Activated naive CD4-positive, alpha-beta T cell treated with Interleukin-2 at 50 U/mL for 16 hours (primary cell): ENCODE measurements at regions not wholly inside any gene's neighbourhood (a gene's known extent, or its start where the extent isn't known, plus 50 kb on each side); places are given as distances from the start of the nearest gene placed in this dataset.

ENCODE experiments used
- DNase-seq: peaks from one replicate; pipeline ENCODE4 v3.0.0-alpha.2; 2020

DNA sequence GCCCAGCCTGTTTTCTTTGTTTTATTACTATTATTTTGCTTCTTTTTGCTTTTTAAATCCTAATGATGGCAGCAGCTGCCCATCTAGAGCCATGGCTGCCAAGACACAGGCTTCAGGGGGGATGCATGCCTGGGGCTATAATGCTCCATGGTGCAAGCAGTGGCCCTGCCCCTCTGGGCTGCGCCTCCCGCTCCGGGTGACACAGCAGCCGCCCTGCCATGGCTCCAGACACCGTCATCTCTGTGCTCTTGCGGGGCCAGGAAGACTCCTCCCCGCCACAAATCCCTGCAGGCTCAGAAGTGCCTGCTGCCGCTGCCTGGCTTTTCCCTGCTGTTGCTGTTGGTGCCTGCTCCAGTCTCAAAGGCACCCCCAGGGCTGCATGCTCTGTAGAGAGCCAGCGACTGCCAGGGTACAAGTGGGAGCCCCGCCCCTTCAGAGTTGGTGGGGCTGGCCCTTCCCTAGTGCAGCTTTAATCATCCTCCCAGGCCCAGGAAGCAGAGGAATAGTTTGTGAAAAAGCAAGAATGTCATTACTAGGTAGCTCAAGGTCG, 581.5 kb downstream of the FGF9 start:
- no peak for DNase-seq

DNA sequence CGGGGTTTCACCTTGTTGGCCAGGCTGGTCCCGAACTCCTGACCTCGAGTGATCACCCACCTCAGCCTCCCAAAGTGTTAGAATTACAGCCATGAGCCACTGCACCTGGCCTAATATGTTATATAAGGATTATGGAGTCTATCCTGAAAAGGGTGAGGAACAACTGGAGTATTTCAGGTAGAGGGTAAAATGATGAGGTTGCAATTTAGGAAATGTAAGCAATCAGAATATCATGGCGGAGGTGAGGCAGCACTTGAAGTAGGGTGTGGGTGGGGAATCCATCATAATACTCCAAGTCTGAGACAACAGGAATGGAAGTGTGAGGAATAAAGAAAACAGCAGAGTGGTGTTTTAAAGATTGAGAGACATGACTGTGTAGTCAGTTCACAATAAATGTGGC, 582.2 kb downstream of the FGF9 start:
- no peak for DNase-seq

DNA sequence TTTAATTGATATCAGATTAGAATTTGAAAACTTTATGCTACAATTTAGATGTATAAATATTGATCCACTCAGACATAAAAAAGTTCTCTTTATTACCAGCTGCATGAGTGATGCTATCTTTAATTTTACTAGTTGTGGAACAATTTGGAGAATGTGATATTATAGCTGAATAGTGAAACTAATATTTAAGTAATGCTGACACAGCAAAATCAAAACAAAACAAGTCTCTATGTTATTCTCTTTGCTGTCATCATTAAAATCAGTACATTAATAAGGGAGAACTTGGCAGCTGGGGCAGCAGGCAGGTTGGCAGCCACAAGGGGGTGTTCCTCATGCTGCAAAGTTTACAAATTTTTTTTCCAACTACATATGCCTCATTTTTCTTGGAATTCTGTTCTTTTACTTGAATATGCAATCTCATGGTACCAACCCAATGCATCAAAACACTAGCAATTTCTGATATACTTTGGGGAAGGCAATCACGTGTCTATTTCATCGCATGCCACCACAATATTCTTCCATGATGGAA, 585.3 kb downstream of the FGF9 start:
- no peak for DNase-seq

DNA sequence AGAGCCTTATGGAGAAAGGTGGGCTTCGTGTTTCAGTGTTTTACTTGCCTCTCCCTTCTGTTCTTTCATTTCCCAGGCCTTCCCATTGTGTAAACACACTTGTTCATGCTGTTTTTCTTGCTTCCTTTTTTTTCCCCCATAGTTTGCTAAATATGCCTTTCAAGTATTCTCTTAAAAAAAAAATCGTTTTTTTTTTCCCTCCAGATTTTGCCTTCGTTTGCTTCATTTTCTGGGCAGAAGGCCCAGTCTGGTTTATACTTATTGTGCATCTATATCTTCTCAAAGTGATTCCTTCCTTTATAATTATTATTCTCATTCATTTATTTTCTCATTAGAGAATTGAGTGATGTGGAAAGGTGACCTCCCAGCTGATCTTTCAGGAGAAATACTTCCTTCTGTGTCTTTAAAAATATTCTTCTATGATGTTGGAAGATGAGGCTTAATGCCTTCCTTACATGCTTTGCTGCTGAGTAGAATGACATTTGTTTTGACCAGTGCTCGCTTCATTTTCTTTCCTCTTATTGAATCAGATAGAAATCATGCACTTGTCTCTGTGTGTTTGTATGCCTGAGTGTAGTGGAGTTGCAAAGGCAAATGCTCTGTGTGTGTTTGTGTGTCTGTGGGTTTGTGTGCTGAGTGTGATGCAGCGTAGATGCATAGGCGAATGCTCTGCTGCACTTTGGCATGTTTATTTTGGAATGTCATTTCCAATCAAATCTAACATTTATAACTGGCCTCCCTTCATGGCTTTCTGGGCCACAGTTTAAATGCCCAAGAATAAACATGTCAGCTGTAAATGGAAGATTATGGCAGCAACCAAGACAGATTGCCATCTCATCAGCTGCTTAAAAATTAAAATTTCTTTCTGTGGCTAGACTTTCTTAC, 591.4 kb downstream of the FGF9 start:
- DNase-seq = no peak

DNA sequence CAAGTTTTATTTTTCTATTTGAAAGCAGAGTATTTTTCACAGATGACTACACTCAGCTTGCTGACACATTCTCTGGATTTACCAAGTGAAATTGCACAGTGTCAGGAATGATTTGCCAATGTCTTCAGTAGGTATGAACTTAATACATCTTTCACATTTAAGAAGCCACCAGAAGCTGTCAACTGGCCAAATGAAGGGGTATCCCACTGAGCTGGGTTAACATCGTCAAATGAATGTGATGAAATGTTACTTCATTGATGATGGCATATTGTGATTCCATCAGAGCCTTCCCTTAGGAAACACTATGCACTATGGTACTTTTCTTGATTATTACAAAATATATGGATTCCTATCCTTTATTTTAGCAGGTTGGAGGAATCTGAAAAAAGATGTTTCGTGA, 592.3 kb downstream of the FGF9 start:
- no peak for DNase-seq

DNA sequence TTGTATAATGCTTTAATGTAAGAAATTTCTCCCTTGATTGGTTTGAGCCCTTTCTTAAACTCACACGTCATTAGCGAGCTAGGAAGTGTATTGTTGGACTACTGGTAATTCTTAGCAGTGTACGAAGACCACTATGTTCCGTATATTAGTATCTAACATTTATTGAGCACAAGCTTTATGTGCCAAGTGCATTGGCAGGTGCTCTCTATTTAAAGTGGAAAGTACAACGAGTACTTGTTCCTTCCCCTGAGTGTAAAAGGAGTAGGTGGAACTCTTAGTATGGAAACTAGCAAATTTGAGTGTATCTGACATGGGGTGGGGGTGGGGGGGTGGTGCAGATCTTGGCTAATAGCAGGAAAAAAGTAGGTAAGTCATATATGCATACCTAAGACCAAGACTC, 594.7 kb downstream of the FGF9 start:
- DNase-seq = no peak

DNA sequence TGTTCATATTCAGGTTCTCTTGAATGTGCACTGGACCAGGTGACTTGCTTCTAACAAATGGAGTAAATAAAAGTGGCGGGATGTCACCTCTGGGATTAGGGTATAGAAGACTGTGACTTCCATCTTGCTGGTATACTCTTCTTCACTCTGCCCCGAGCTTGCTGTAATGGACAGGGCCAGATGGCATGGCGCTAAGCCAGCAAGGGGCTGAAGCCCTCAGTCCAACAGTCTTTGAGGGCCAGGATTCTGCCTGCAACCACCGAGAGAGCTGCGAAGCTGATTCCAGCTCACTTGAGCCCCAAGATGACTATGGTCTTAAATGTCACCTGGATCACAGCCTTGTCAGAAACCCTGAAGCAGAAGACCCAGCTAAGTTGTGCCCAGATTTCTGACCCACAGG, 600.0 kb downstream of the FGF9 start:
- DNase-seq = no peak

DNA sequence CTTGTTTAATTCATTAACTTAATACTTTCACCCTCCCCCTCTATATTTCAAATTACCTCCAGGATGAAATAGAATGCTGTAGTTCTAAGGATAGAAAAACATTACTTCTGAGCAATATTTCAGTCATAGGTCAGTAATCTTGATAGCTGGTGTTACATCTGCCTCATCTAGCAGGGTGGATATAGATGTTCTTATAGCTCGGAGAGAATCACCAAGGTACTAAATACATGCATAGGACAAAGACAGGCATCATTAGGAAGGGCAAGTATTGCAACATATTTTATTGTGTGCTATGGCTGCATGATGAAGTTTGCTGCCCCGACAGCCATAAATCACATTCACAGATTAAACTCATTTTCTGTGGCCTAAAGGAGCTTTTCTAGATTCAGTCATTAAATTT, 601.0 kb downstream of the FGF9 start:
- DNase-seq = no peak

DNA sequence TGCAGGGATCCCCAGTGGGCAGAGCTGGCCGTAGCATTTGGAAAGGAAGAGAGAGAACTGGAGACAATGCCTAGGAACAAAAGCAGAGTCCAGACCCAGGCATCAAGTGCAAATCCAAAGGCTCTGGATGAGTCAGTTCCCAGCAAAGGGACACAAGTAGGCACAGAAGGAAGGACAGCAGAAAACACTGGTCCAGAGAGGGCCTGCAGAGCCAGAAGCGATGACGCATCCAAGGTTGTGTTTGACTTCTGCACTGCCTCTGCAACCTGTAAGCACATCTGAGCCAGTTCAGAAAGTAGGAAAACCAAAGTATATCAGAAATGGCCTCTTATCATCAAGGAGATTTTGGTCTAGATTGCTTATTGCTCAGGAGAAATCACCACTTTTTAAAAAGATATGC, 604.5 kb downstream of the FGF9 start:
- DNase-seq = no peak

DNA sequence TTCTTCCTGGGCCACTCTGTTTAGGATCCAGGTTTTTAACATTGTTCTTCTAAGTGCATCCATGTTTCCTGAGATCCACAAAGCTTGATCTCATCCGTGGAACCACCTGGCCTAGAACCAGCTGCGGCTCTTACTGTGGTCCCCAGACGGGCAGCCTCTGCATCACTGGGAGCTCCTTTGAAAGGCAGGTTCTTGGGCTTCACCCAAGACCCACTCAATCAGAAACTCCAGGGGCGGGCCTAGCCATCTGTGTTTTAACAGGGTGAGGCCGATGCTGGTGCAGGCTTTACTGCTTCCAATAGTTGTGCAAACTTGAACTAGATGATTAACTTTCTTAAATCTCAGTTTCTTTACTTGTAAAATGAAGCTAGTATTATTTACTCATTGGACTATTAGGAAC, 605.7 kb downstream of the FGF9 start:
- no peak for DNase-seq

DNA sequence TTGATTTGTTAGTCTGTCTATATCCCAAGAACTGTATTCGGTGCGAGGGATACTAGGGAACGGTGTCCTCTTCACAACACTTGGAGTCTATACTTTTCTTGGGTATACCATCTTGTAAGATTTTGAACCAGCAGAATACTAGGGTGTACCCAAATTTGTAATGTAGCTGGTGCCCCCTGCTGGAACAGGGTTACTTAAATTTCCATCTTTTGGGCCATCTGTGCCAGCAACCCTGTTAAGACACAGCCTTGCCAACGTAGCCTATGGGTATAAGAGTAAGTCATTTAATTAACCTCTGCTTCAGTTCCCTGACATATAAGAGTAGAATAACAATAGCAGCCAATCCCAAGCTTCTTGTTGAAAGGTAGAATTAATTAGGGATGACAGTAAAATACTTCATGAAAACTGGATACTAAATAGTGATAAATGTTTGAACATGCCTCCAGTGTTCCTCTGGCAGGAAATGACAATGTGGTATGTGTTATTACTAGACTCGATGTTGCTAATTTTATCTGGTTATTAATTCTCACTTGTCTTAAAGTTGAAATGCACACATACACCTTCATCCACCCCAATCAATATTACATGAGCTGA, 607.6 kb downstream of the FGF9 start:
- DNase-seq = peak; percentile 70

DNA sequence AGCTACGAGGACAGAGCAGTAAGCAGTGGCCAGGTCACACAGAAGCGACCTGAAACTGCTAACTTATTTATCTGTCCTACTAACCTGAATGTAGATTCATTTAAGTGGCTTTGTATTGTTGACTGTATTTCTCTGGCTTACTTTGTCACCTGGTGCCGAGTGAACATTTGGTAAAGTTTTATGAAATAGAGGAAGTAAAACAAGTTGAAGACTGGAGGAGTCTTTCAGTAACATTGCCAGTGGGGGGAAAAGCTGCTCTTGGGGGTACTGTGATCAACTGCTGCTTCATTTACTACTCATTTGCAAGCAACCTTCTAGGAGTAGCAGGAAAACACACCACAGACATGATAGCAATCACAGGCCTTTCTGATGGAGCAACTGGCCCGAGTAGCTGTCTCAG, 615.0 kb downstream of the FGF9 start:
- no peak for DNase-seq

DNA sequence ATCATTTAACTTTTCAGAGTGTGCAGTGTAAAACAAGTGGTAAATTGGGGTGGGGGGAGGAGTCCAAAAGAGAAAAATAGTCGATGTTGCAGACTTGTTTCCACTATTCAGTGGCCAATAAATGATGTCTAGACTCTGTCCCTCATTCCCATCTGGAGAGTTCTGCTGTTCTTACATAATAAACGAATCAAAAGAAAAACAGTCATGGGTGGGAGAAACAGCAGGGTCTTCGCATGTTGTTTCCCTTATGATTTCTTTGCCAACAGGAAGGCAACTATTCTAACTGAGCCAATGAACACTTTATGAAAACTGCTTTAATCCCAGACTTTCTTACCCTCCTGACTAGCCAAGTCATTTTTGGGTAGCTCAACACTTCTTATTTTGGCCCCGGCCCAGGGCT, 615.5 kb downstream of the FGF9 start:
- no peak for DNase-seq

DNA sequence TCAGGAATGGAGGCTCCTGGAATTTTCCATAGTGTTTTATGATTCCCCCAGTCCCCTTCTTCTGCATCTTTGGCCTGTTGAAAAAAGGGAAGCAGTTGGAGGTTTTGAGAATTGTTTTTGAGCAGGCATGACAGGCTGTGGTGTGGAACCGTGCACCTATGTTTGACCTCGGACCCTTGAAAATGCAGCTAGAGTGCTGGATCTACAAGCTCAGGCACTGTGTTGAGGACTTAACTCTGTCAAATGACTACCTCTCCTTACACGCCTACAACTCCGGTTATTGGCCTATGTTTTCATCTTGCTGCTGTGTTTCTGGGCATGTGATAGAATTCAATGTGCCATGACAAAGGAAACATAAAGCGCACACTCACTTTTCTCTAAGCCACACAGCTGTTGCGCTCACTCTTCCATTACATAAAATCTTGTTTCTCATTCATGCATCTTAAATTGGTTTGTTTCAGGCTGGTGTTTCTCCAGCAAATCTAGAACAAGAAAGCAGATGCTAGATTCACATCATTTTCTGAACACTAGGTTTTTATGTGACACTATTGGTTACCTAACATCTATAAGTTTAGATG, 616.6 kb downstream of the FGF9 start:
- DNase-seq = no peak

DNA sequence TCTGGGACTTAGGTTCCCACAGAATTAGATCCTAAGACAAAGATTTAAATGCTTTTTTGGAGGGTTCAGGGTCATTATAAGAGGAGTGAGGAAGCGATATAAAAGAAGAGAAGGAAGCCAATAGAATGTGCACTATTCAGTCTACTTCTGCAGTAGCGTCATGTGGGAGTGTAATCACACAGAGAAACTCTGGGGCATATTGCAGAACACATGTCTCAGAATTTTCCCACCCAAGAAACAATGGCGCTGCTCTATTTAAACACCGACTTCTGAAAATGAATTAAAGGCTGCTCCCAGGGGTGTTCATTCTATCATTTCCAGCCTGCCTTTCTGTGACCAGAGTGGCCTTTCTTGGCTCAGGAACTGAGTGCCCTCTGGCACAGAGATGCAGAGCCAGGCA, 617.6 kb downstream of the FGF9 start:
- DNase-seq = no peak

DNA sequence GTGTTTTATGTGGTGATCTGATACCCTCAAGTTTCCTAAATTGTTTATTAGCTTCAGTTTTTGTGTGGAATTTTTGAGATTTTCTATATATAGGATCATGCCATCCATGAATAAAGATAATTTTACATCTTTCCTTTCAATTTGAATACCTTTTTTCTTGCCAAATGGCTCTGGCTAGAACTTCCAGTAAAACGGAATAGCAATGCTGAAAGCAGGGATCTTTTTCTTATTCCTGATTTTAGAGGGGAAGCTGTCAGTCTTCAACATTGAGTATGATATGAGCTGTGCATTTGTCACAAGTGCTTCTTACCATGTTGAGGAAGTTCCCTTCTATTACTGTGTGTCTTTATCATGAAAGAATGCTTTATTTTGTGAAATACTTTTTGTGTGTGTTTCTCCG, 618.8 kb downstream of the FGF9 start:
- DNase-seq = no peak

DNA sequence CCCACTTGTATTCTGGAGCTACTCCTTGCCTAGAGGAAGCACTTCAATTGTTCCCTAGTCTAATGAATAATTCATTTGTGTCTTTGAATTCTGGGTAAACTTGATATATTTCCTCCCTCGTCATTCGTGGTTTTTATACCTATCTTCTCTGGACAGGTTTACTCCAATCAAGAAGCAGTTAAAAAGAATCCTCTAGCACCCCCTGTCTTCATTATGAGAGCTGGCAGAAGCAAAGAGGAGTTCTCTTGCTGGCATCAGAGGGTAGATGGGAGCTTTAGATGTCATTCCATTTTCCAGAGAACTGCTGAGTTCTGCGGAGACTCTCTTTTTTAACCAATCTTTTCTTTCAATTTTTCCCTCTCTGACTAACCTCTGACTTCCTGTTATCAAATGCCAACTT, 627.7 kb downstream of the FGF9 start:
- DNase-seq = no peak

DNA sequence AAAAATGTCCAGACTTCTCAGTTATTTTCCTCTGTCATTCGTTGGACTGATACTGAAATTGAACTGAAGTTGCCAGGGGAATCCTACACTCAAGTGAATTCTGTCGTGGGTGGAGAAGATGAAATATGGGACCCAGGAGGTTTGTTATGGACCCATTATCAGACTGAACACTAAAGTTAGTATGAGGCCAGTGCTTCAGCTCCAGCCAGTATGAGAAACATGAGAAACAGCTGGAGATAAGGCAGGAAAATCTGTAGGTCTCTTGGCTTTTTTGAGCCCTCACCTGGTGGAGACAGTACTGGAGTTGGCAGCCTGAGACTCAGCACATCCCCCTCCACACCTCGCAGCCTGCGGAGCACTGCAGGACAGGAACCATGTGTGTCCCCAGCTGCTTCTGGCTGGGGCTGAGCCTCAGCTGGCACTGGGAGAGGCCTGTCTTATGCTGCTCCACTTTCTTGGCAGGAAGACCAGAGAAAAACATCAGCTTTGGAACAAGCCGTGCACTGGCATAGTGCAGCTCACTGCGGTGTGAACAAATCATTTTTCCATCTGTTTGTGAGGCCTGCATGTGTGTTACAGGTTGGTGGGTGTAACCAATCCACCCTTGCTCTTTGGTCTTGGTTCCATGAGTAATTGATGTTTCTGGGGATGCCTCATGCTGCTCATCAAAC, 641.0 kb downstream of the FGF9 start:
- no peak for DNase-seq

DNA sequence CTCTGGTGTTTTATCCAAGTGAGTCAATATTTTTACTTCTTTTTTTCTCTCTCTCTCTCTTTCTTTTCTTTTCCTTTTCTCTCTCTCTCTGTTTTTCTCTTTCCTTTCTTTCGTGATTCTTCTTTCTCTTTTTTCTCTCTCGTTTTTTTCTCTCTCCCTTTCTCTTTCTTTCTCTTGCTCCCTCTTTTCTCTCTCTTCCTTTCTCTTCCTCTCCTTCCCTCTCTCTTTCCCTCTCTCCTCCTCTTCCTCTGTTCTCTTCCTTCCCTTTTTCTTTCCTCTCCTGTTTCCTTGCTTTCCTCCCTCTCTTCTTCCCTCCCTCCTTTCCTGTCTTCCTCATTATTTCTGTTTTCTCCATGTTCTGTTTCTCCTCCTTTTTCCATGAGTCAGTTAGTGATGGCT, 641.5 kb downstream of the FGF9 start:
- DNase-seq = no peak

DNA sequence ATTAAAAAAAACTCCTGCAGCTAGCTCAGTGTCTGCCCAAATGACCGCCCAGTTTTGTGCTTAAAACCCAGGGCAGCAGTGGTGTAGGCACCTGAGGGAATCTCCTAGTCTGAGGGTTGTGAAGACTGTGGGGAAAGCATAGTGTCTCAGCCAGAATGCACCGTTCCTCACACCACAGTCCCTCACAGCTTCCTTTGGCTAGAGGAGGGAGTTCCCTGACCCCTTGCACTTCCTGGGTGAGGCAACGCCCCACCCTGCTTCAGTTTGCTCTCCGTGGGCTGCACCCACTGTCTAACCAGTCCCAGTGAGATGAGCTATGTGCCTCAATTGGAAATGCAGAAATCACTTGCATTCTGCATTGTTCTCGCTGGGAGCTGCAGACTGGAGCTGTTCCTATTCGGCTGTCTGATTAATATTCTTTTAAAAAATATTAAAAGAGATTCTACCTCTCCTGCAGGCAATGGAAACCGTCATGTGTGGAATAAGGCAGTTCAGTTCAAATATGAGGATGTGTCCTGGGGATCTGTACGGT, 645.7 kb downstream of the FGF9 start:
- DNase-seq = no peak

DNA sequence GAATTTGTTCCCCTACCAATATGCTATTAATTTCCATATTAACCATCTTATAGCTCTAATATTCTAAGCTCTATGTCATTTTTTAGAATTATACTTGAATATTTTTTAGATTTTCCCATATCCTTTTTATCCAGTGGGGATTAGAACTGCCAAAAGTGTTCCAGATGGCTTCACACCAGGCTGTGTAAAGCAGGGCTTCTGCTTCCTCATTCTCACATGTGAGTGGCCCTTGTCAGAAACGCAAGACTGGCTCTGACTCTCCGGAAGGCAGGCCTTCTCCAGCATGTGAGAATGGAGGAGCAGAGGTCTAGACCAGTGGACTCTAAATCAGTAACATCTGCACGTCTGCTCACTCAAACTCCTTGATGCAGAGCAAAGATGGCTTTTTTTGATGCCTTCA, 650.1 kb downstream of the FGF9 start:
- no peak for DNase-seq

DNA sequence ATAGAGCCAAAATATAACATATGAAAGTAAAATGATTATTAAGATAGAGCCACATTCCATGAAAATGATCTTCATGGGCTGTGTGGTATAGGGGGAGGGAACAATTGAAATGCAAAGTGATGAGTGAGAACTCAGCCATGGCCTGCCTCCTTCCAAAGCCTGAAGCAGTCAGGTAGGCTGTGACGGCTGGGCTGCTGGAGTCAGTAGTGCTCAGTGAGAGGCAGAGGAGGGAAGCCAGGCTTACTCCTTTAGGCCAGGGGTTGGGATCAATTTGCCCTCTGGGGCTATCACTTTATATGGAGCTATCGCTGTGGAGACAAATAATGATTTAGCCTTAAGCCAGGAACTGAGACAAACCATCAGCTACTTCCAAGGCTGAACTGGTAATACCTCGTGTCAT, 654.9 kb downstream of the FGF9 start:
- no peak for DNase-seq

DNA sequence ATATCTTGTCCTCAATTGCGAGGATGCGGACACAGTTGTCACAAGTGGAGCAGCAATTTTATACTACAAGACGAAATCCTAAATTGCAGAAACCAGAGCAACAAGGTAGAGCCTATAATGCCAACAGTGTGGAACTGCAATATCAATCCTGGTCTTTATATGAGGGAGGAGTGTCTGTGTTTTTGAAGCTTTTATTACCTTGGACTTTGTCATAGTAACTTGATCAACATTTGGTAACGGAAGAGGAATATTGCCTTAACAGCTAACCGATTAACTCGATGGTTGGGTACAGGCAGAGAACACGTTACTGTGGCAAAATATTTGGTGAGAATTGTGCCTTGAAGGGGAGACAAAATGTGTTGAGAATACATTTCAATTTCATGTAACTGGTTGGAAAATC, 661.5 kb downstream of the FGF9 start:
- DNase-seq = no peak
